GM23248 (cell line): ENCODE measurements at regions not wholly inside any gene's neighbourhood (a gene's known extent, or its start where the extent isn't known, plus 50 kb on each side); places are given as distances from the start of the nearest gene placed in this dataset.

ENCODE experiments used
- EZH2 ChIP-seq: fragments of 200-600 bp; sonication (generic); IDR thresholded peaks from 2 replicates; pipeline ENCODE4 v1.6.1; 2018; ENCODE audit warnings: antibody characterized with exemption, mild to moderate bottlenecking; ENCODE audit not compliant: insufficient read depth, poor library complexity, severe bottlenecking
- EZH2phosphoT487 ChIP-seq: fragments of 200-600 bp; sonication (generic); IDR thresholded peaks from 2 replicates; pipeline ENCODE4 v1.6.1; 2018; ENCODE audit warnings: antibody characterized with exemption, moderate library complexity, mild to moderate bottlenecking, low read depth; ENCODE audit not compliant: insufficient read depth

GRCh38 chr5:67694810-67695191 is 498.2 kb upstream of the CD180 start:
- no peak for TF ChIP-seq EZH2
- TF ChIP-seq EZH2phosphoT487 = no peak
